Keratinocyte (primary cell): ENCODE measurements at regions not wholly inside any gene's neighbourhood (a gene's known extent, or its start where the extent isn't known, plus 50 kb on each side); places are given as distances from the start of the nearest gene placed in this dataset.
"Not testable (repeated sequence)": the region's sequence is repeated elsewhere in the genome, so short reads cannot be mapped to it uniquely, and the experiment has no call there.

ENCODE experiments used
- DNase-seq: peaks from one replicate; pipeline ENCODE4 v3.0.0-alpha.2; 2011; ENCODE audit warnings: low read depth, missing footprints, low spot score
- FAIRE-seq: peaks from 2 replicates; lab custom pipeline; 2011; peaks lifted over from hg19 to GRCh38; lab: Jason Lieb, UNC
- H2AFZ ChIP-seq: 2 replicates; pipeline ENCODE4 v1.6.0; 2012; ENCODE audit warnings: low read length, control low read depth, inconsistent platforms; ENCODE audit not compliant: control insufficient read depth
- H3K27ac ChIP-seq: 2 replicates; pipeline ENCODE4 v1.5.1; 2011; ENCODE audit warnings: low read length; ENCODE audit not compliant: control insufficient read depth, insufficient read depth
- H3K27me3 ChIP-seq: 3 replicates; pipeline ENCODE4 v1.6.0; 2011; ENCODE audit warnings: low read length; ENCODE audit not compliant: control insufficient read depth, insufficient read depth; ENCODE audit errors: extremely low read depth
- H3K36me3 ChIP-seq, 2 experiments: 2 replicates in 1 of 2; 3 replicates in 1 of 2; pipeline ENCODE4 v1.5.1; 2011; ENCODE audit warnings: low read length in 2 of 2, mild to moderate bottlenecking in 1 of 2; ENCODE audit not compliant: control insufficient read depth in 2 of 2, insufficient read depth in 2 of 2; ENCODE audit errors: extremely low read depth in 1 of 2
- H3K4me1 ChIP-seq: 3 replicates; pipeline ENCODE4 v1.5.1; 2011; ENCODE audit warnings: low read length; ENCODE audit not compliant: control insufficient read depth, insufficient read depth; ENCODE audit errors: extremely low read depth
- H3K4me2 ChIP-seq: 3 replicates; pipeline ENCODE4 v1.6.0; 2011; ENCODE audit warnings: low read depth, low read length; ENCODE audit not compliant: control insufficient read depth, insufficient read depth; ENCODE audit errors: extremely low read depth
- H3K4me3 ChIP-seq, 3 experiments: fragments of 200-600 bp in 1 of 3; sonication (generic) in 1 of 3; 2 replicates in 2 of 3; 3 replicates in 1 of 3; pipeline ENCODE4 v1.5.1; 2011 to 2016; ENCODE audit warnings: low read length in 3 of 3, mild to moderate bottlenecking in 3 of 3, control low read depth in 2 of 3, inconsistent platforms in 1 of 3, low read depth in 1 of 3, mixed read lengths in 1 of 3, mixed run types in 1 of 3, moderate library complexity in 1 of 3; ENCODE audit not compliant: control insufficient read depth in 2 of 3, insufficient read depth in 2 of 3; ENCODE audit errors: extremely low read depth in 1 of 3
- H3K79me2 ChIP-seq: 2 replicates; pipeline ENCODE4 v1.6.0; 2012; ENCODE audit warnings: low read length; ENCODE audit not compliant: control insufficient read depth, insufficient read depth
- H3K9ac ChIP-seq: 3 replicates; pipeline ENCODE4 v1.6.0; 2011; ENCODE audit warnings: low read length; ENCODE audit not compliant: control insufficient read depth, insufficient read depth; ENCODE audit errors: extremely low read depth
- H3K9me1 ChIP-seq: 3 replicates; pipeline ENCODE4 v1.6.0; 2011; ENCODE audit warnings: low read length; ENCODE audit not compliant: control insufficient read depth, insufficient read depth; ENCODE audit errors: extremely low read depth
- H3K9me3 ChIP-seq: 2 replicates; pipeline ENCODE4 v1.5.1; 2012; ENCODE audit warnings: low read depth, low read length; ENCODE audit not compliant: control insufficient read depth
- H4K20me1 ChIP-seq: 3 replicates; pipeline ENCODE4 v1.6.0; 2011; ENCODE audit warnings: low read length; ENCODE audit not compliant: control insufficient read depth, insufficient read depth; ENCODE audit errors: extremely low read depth
- EZH2 ChIP-seq: IDR thresholded peaks from one replicate; pipeline ENCODE4 v1.6.1; 2012; ENCODE audit warnings: inconsistent platforms, mild to moderate bottlenecking, low read length, moderate library complexity
- dilution Hi-C: fragments of 300-500 bp; cut with MboI; formaldehyde crosslinking; loops from one replicate; pipeline ENCODE4 v1.7.0; 2020; ENCODE audit warnings: low sequenced_read_pairs; ENCODE audit not compliant: extremely low pct_ligation_motif_present
- TF ChIP-seq, protein P1 (sequence below), 3 experiments: IDR thresholded peaks in 1 of 3; conservative IDR thresholded peaks in 1 of 3; optimal IDR thresholded peaks in 1 of 3; 2 replicates in 2 of 3; 3 replicates in 1 of 3; pipeline versions ENCODE3 to v1.5.1; 2011; ENCODE audit warnings: low read length in 3 of 3, mild to moderate bottlenecking in 3 of 3, moderate library complexity in 2 of 3, control low read depth in 1 of 3, inconsistent platforms in 1 of 3; ENCODE audit not compliant: insufficient read depth in 2 of 3; ENCODE audit errors: extremely low read depth in 1 of 3

- Histone ChIP-seq H3K4me3 (no peak overlapping the region), H2AFZ (no peak overlapping the region), H3K9me1 (no peaks in the 10 kb centered on the region), H3K27me3 (no peaks in the 10 kb centered on the region), H3K79me2 (no peaks in the 10 kb centered on the region), H4K20me1 (no peaks in the 10 kb centered on the region), H3K27ac (no peak overlapping the region), H3K4me1 (no peaks in the 10 kb centered on the region), H3K4me2 (no peak overlapping the region), H3K36me3 (no peaks in the 10 kb centered on the region), H3K9ac (no peak overlapping the region), H3K9me3 (no peaks in the 10 kb centered on the region)
- FAIRE-seq (no peak), DNase-seq (no peak)
- no peak for TF ChIP-seq EZH2
- TF ChIP-seq, protein P1, sequence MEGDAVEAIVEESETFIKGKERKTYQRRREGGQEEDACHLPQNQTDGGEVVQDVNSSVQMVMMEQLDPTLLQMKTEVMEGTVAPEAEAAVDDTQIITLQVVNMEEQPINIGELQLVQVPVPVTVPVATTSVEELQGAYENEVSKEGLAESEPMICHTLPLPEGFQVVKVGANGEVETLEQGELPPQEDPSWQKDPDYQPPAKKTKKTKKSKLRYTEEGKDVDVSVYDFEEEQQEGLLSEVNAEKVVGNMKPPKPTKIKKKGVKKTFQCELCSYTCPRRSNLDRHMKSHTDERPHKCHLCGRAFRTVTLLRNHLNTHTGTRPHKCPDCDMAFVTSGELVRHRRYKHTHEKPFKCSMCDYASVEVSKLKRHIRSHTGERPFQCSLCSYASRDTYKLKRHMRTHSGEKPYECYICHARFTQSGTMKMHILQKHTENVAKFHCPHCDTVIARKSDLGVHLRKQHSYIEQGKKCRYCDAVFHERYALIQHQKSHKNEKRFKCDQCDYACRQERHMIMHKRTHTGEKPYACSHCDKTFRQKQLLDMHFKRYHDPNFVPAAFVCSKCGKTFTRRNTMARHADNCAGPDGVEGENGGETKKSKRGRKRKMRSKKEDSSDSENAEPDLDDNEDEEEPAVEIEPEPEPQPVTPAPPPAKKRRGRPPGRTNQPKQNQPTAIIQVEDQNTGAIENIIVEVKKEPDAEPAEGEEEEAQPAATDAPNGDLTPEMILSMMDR (optimal IDR thresholded peaks at IDR 0.05 in 1 of 3, IDR thresholded peaks at IDR 0.05 in 1 of 3, conservative IDR thresholded peaks at IDR 0.05 in 1 of 3; ENCODE audit: extremely low read depth in 1 of 3, insufficient read depth in 2 of 3, low read length in 3 of 3), result no peak
- dilution Hi-C loops, result no loop called here
Observed at GRCh38 chr1:157249326-157249725, 111.1 kb upstream of the ETV3 start.

- H3K9me1 ChIP-seq, H3K36me3 ChIP-seq, H3K4me2 ChIP-seq, H3K79me2 ChIP-seq, DNase-seq, H3K9ac ChIP-seq, H3K9me3 ChIP-seq, H3K27ac ChIP-seq, H3K4me1 ChIP-seq, dilution Hi-C loops, H4K20me1 ChIP-seq, FAIRE-seq, H3K4me3 ChIP-seq, H3K27me3 ChIP-seq, H2AFZ ChIP-seq: not testable (repeated sequence)
Observed at GRCh38 chr1:157247764-157248049, 109.5 kb upstream of the ETV3 start.

GRCh38 chr1:157247005-157247763, 109.0 kb upstream of the ETV3 start:
- TF ChIP-seq, protein P1 (optimal IDR thresholded peaks at IDR 0.05 in 1 of 3, IDR thresholded peaks at IDR 0.05 in 1 of 3, conservative IDR thresholded peaks at IDR 0.05 in 1 of 3; ENCODE audit: extremely low read depth in 1 of 3, insufficient read depth in 2 of 3, low read length in 3 of 3), result no peak
- TF ChIP-seq EZH2, result no peak
- FAIRE-seq, result no peak
- Histone ChIP-seq H3K9me1 (no peaks in the 10 kb centered on the region), H3K9ac (no peak overlapping the region), H3K27ac (no peak overlapping the region), H3K36me3 (no peaks in the 10 kb centered on the region), H4K20me1 (no peaks in the 10 kb centered on the region), H3K79me2 (no peaks in the 10 kb centered on the region), H3K27me3 (no peaks in the 10 kb centered on the region), H3K4me2 (no peak overlapping the region), H3K4me3 (no peak overlapping the region), H2AFZ (no peak overlapping the region), H3K4me1 (no peaks in the 10 kb centered on the region), H3K9me3 (no peaks in the 10 kb centered on the region)
- DNase-seq, result no peak
- dilution Hi-C loops, result no loop called here
